HEK293T (cell line): ENCODE measurements at regions not wholly inside any gene's neighbourhood (a gene's known extent, or its start where the extent isn't known, plus 50 kb on each side); places are given as distances from the start of the nearest gene placed in this dataset.

ENCODE experiments used
- CTCF ChIA-PET: fragments of 350-600 bp; formaldehyde crosslinking; extraction: SDS; loops from one replicate; lab custom pipeline; 2021; ENCODE audit warnings: antibody characterized with exemption, inconsistent platforms; lab: Yijun Ruan, JAX
- POLR2A ChIA-PET: fragments of 350-600 bp; formaldehyde crosslinking; extraction: SDS; loops from one replicate; lab custom pipeline; 2020; ENCODE audit warnings: antibody characterized with exemption, inconsistent platforms; lab: Yijun Ruan, JAX
- DNase-seq: peaks from one replicate; pipeline ENCODE4 v3.0.0; 2012; ENCODE audit warnings: mixed read lengths; ENCODE audit errors: extremely low spot score
- ARNT ChIP-seq: fragments of 450-650 bp; IDR thresholded peaks from 2 replicates; pipeline ENCODE4 v1.6.1; 2017; ENCODE audit warnings: mild to moderate bottlenecking
- BHLHE40 ChIP-seq: fragments of 450-650 bp; IDR thresholded peaks from 2 replicates; pipeline ENCODE4 v1.6.1; 2016; ENCODE audit warnings: mild to moderate bottlenecking, moderate library complexity, borderline replicate concordance
- CTBP1 ChIP-seq: fragments of 450-650 bp; IDR thresholded peaks from 2 replicates; pipeline ENCODE4 v1.6.1; 2016; ENCODE audit warnings: borderline replicate concordance
- ELF4 ChIP-seq: fragments of 450-650 bp; IDR thresholded peaks from 2 replicates; pipeline ENCODE4 v1.6.1; 2017; ENCODE audit warnings: antibody characterized with exemption
- FOXA1 ChIP-seq: fragments of 450-650 bp; IDR thresholded peaks from 2 replicates; pipeline ENCODE4 v1.6.1; 2016; ENCODE audit warnings: mild to moderate bottlenecking
- FOXK2 ChIP-seq: fragments of 450-650 bp; IDR thresholded peaks from 2 replicates; pipeline ENCODE4 v1.6.1; 2016; ENCODE audit warnings: mild to moderate bottlenecking
- FOXM1 ChIP-seq: fragments of 450-650 bp; IDR thresholded peaks from 2 replicates; pipeline ENCODE4 v1.6.1; 2017; ENCODE audit warnings: mild to moderate bottlenecking, borderline replicate concordance
- HDGF ChIP-seq: fragments of 450-650 bp; IDR thresholded peaks from 2 replicates; pipeline ENCODE4 v1.6.1; 2017; ENCODE audit warnings: antibody characterized with exemption, borderline replicate concordance
- L3MBTL2 ChIP-seq: fragments of 450-650 bp; conservative IDR thresholded peaks from 2 replicates; pipeline ENCODE4 v1.6.1; 2016; ENCODE audit warnings: mild to moderate bottlenecking
- LEF1 ChIP-seq: fragments of 450-650 bp; IDR thresholded peaks from 2 replicates; pipeline ENCODE4 v1.6.1; 2017; ENCODE audit warnings: mild to moderate bottlenecking, borderline replicate concordance
- NFRKB ChIP-seq: fragments of 450-650 bp; IDR thresholded peaks from 2 replicates; pipeline ENCODE4 v1.6.1; 2016; ENCODE audit warnings: mild to moderate bottlenecking, moderate library complexity
- SP1 ChIP-seq: fragments of 450-650 bp; IDR thresholded peaks from 2 replicates; pipeline ENCODE4 v1.6.1; 2017
- SUZ12 ChIP-seq: fragments of 450-650 bp; IDR thresholded peaks from 2 replicates; pipeline ENCODE4 v1.6.1; 2016; ENCODE audit warnings: mild to moderate bottlenecking
- TARDBP ChIP-seq: fragments of 450-650 bp; IDR thresholded peaks from 2 replicates; pipeline ENCODE4 v1.6.1; 2016
- ZNF384 ChIP-seq: fragments of 450-650 bp; IDR thresholded peaks from 2 replicates; pipeline ENCODE4 v1.6.1; 2016
- TF ChIP-seq, protein P1 (sequence below): fragments of 450-650 bp; IDR thresholded peaks from 2 replicates; pipeline ENCODE4 v1.6.1; 2016

DNA sequence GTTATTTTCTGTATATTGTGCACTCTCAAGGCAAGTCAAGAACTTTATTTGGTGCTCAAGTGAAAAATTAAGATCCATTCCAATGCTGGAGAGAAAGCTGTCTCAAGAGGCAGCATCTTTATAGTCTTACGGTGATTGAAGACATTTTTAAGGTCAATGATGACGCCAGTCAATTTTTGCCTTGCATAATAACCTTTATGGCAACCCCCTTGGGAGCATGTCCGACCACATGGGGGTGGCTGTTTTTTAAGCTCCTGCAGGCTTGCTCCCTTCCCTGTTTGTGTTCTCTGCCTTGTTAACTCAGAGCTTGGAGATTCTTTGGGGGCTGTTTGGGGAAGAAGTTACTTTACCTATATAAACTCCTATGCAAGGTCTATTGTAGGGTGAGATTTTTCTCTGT, 109.6 kb upstream of the FERMT1 start:
- CTCF ChIA-PET: no interaction called here

GRCh38 chr20:6231556-6231955, 108.7 kb upstream of the FERMT1 start:
- no peak for DNase-seq

More for the DNA sequence above, 109.6 kb upstream of the FERMT1 start:
- POLR2A ChIA-PET: no interaction called here
- DNase-seq: no peak
- TF ChIP-seq L3MBTL2 (no peak), ARNT (no peak), FOXK2 (no peak), SP1 (no peak), LEF1 (no peak), FOXA1 (no peak), BHLHE40 (no peak)
- TF ChIP-seq, protein P1, sequence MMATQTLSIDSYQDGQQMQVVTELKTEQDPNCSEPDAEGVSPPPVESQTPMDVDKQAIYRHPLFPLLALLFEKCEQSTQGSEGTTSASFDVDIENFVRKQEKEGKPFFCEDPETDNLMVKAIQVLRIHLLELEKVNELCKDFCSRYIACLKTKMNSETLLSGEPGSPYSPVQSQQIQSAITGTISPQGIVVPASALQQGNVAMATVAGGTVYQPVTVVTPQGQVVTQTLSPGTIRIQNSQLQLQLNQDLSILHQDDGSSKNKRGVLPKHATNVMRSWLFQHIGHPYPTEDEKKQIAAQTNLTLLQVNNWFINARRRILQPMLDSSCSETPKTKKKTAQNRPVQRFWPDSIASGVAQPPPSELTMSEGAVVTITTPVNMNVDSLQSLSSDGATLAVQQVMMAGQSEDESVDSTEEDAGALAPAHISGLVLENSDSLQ: no peak

GRCh38 chr20:6228302-6228843, 105.5 kb upstream of the FERMT1 start:
- CTCF ChIA-PET: no interaction called here
- TF ChIP-seq ELF4 (no peak), SUZ12 (no peak), SP1 (no peak), FOXA1 (no peak), NFRKB (no peak), L3MBTL2 (no peak), HDGF (no peak), ZNF384 (no peak), LEF1 (no peak), CTBP1 (no peak), FOXK2 (no peak), ARNT (no peak), FOXM1 (no peak)
- TF ChIP-seq, protein P1: no peak
- POLR2A ChIA-PET: no interaction called here
- no peak for DNase-seq

More at GRCh38 chr20:6231556-6231955, 108.7 kb upstream of the FERMT1 start:
- CTCF ChIA-PET: no interaction called here
- TF ChIP-seq L3MBTL2: no peak
- no peak for TF ChIP-seq ELF4
- no peak for TF ChIP-seq HDGF
- TF ChIP-seq NFRKB: no peak
- no peak for TF ChIP-seq ARNT
- no peak for TF ChIP-seq FOXK2
- TF ChIP-seq FOXA1: no peak
- no peak for TF ChIP-seq LEF1
- TF ChIP-seq CTBP1: no peak
- TF ChIP-seq, protein P1: no peak
- no peak for TF ChIP-seq SUZ12
- TF ChIP-seq ZNF384: no peak
- TF ChIP-seq TARDBP: no peak
- no peak for TF ChIP-seq FOXM1
- no peak for TF ChIP-seq BHLHE40
- no peak for TF ChIP-seq SP1
- POLR2A ChIA-PET: no interaction called here

- DNase-seq: no peak
- no peak for TF ChIP-seq ELF4
- TF ChIP-seq CTBP1: no peak
- no peak for TF ChIP-seq BHLHE40
- TF ChIP-seq ARNT: no peak
- TF ChIP-seq SP1: no peak
- no peak for TF ChIP-seq SUZ12
- no peak for TF ChIP-seq LEF1
- TF ChIP-seq, protein P1: no peak
- no peak for TF ChIP-seq FOXM1
- TF ChIP-seq ZNF384: no peak
- TF ChIP-seq L3MBTL2: no peak
- ChIA-PET POLR2A (no interaction called here), CTCF (no interaction called here)
Measured at GRCh38 chr20:6213311-6213710, 90.5 kb upstream of the FERMT1 start.

- CTCF ChIA-PET: no interaction called here
- TF ChIP-seq TARDBP (no peak), BHLHE40 (no peak), SP1 (no peak)
- TF ChIP-seq, protein P1: no peak
- DNase-seq: no peak
- POLR2A ChIA-PET: no interaction called here
Measured at GRCh38 chr20:6212903-6213302, 90.1 kb upstream of the FERMT1 start.
